H9 (cell line): ENCODE measurements at regions not wholly inside any gene's neighbourhood (a gene's known extent, or its start where the extent isn't known, plus 50 kb on each side); places are given as distances from the start of the nearest gene placed in this dataset.
A peak's percentile ranks its signal among the peaks of the same experiment; 100 is the strongest.

ENCODE experiments used
- DNase-seq: peaks from one replicate; pipeline ENCODE4 v3.0.0-alpha.2; 2017
- H2AFZ ChIP-seq: one replicate; pipeline ENCODE4 v1.6.1; 2013; ENCODE audit warnings: mild to moderate bottlenecking, low read length, control low read depth, moderate library complexity
- H2AK5ac ChIP-seq: 2 replicates; pipeline ENCODE4 v1.6.1; 2013; ENCODE audit warnings: low read length, control low read depth, mixed read lengths; ENCODE audit not compliant: insufficient read length
- H2BK120ac ChIP-seq: one replicate; pipeline ENCODE4 v1.6.1; 2013; ENCODE audit warnings: low read depth, mild to moderate bottlenecking, low read length, control low read depth, inconsistent platforms; ENCODE audit not compliant: poor library complexity, severe bottlenecking
- H2BK12ac ChIP-seq: 2 replicates; pipeline ENCODE4 v1.6.1; 2013; ENCODE audit warnings: low read length, control low read depth, mixed read lengths, low read depth; ENCODE audit not compliant: insufficient read length
- H2BK15ac ChIP-seq: 2 replicates; pipeline ENCODE4 v1.6.1; 2013; ENCODE audit warnings: low read depth, low read length, control low read depth
- H2BK20ac ChIP-seq: one replicate; pipeline ENCODE4 v1.6.1; 2013; ENCODE audit warnings: low read depth, mild to moderate bottlenecking, low read length, control low read depth, inconsistent platforms; ENCODE audit not compliant: poor library complexity, severe bottlenecking
- H2BK5ac ChIP-seq: 2 replicates; pipeline ENCODE4 v1.6.1; 2013; ENCODE audit warnings: low read length, control low read depth, mixed read lengths; ENCODE audit not compliant: insufficient read length
- H3K14ac ChIP-seq: 2 replicates; pipeline ENCODE4 v1.6.1; 2013; ENCODE audit warnings: low read length, control low read depth; ENCODE audit not compliant: insufficient read depth
- H3K18ac ChIP-seq: 2 replicates; pipeline ENCODE4 v1.6.1; 2013; ENCODE audit warnings: low read depth, mild to moderate bottlenecking, mixed read lengths, low read length, control low read depth; ENCODE audit not compliant: insufficient read length
- H3K23ac ChIP-seq: 2 replicates; pipeline ENCODE4 v1.6.1; 2013; ENCODE audit warnings: low read length, control low read depth, mixed read lengths, low read depth; ENCODE audit not compliant: insufficient read length
- H3K23me2 ChIP-seq: 2 replicates; pipeline ENCODE4 v1.6.1; 2013; ENCODE audit warnings: low read depth, mild to moderate bottlenecking, mixed read lengths, low read length, control low read depth; ENCODE audit not compliant: insufficient read length, poor library complexity, severe bottlenecking
- H3K27ac ChIP-seq: 2 replicates; pipeline ENCODE4 v1.5.1; 2013; ENCODE audit warnings: low read length, control low read depth, mixed read lengths, low read depth; ENCODE audit not compliant: insufficient read length
- H3K27me3 ChIP-seq: 2 replicates; pipeline ENCODE4 v1.6.1; 2013; ENCODE audit warnings: low read length, control low read depth, inconsistent platforms; ENCODE audit not compliant: insufficient read depth
- H3K4ac ChIP-seq: 2 replicates; pipeline ENCODE4 v1.6.1; 2013; ENCODE audit warnings: low read depth, mild to moderate bottlenecking, control low read depth, inconsistent platforms, low read length, moderate library complexity
- H3K4me1 ChIP-seq: 2 replicates; pipeline ENCODE4 v1.6.1; 2013; ENCODE audit warnings: low read length, control low read depth, inconsistent platforms; ENCODE audit not compliant: insufficient read depth
- H3K4me2 ChIP-seq: 2 replicates; pipeline ENCODE4 v1.6.1; 2013; ENCODE audit warnings: low read length, control low read depth, mixed read lengths; ENCODE audit not compliant: insufficient read length, insufficient read depth
- H3K56ac ChIP-seq: 2 replicates; pipeline ENCODE4 v1.6.1; 2013; ENCODE audit warnings: low read depth, mild to moderate bottlenecking, mixed read lengths, low read length, control low read depth; ENCODE audit not compliant: insufficient read length
- H3K79me1 ChIP-seq: 2 replicates; pipeline ENCODE4 v1.6.1; 2013; ENCODE audit warnings: low read depth, mild to moderate bottlenecking, moderate library complexity, low read length, control low read depth, inconsistent platforms; ENCODE audit not compliant: insufficient read depth, poor library complexity, severe bottlenecking
- H3K79me2 ChIP-seq: 2 replicates; pipeline ENCODE4 v1.6.1; 2013; ENCODE audit warnings: low read length, control low read depth, inconsistent platforms; ENCODE audit not compliant: insufficient read depth
- H3K9ac ChIP-seq: 2 replicates; pipeline ENCODE4 v1.6.1; 2013; ENCODE audit warnings: low read length, control low read depth, mixed read lengths; ENCODE audit not compliant: insufficient read length; ENCODE audit errors: extremely low read depth
- H3K9me3 ChIP-seq: one replicate; pipeline ENCODE4 v1.6.1; 2013; ENCODE audit warnings: low read depth, low read length, inconsistent platforms; ENCODE audit not compliant: control insufficient read depth
- H3T11ph ChIP-seq: one replicate; pipeline ENCODE4 v1.6.1; 2013; ENCODE audit warnings: mild to moderate bottlenecking, low read length, control low read depth, inconsistent platforms
- H4K20me1 ChIP-seq: one replicate; pipeline ENCODE4 v1.6.1; 2013; ENCODE audit not compliant: control insufficient read depth, insufficient read length, insufficient read depth
- H4K5ac ChIP-seq: 2 replicates; pipeline ENCODE4 v1.6.1; 2013; ENCODE audit warnings: low read depth, mild to moderate bottlenecking, mixed read lengths, low read length, control low read depth; ENCODE audit not compliant: insufficient read length
- H4K8ac ChIP-seq: replicated peaks from 2 replicates; pipeline ENCODE4 v1.6.1; 2013; ENCODE audit warnings: low read length, control low read depth, mixed read lengths, low read depth; ENCODE audit not compliant: insufficient read length
- H4K91ac ChIP-seq: 2 replicates; pipeline ENCODE4 v1.6.1; 2013; ENCODE audit warnings: low read depth, mild to moderate bottlenecking, moderate library complexity, mixed read lengths, low read length, control low read depth; ENCODE audit not compliant: insufficient read length
- H3K27ac Mint-ChIP-seq, 3 experiments: 2 replicates in 2 of 3; 3 replicates in 1 of 3; pipeline ENCODE4 v1.8.0; 2020 to 2021; ENCODE audit warnings: mixed read lengths in 3 of 3, mild to moderate bottlenecking in 1 of 3, moderate library complexity in 1 of 3
- H3K27me3 Mint-ChIP-seq: 2 replicates; pipeline ENCODE4 v1.8.0; 2021; ENCODE audit warnings: low read depth, mild to moderate bottlenecking, moderate library complexity, mixed read lengths
- H3K36me3 Mint-ChIP-seq, 3 experiments: 2 replicates in 2 of 3; 3 replicates in 1 of 3; pipeline ENCODE4 v1.8.0; 2020 to 2021; ENCODE audit warnings: low read depth in 3 of 3, mixed read lengths in 3 of 3; ENCODE audit not compliant: insufficient read depth in 1 of 3
- H3K4me1 Mint-ChIP-seq, 2 experiments: 2 replicates each; pipeline ENCODE4 v1.8.0; 2020; ENCODE audit warnings: mixed read lengths in 2 of 2
- H3K4me3 Mint-ChIP-seq, 2 experiments: 2 replicates in 1 of 2; 3 replicates in 1 of 2; pipeline ENCODE4 v1.8.0; 2020 to 2021; ENCODE audit warnings: mild to moderate bottlenecking in 2 of 2, mixed read lengths in 2 of 2, moderate library complexity in 1 of 2
- H3K9me3 Mint-ChIP-seq, 2 experiments: 2 replicates in 1 of 2; 3 replicates in 1 of 2; pipeline ENCODE4 v1.8.0; 2020; ENCODE audit warnings: mild to moderate bottlenecking in 2 of 2, mixed read lengths in 2 of 2, moderate library complexity in 1 of 2
- WGBS: extraction: QIAGEN DNeasy Blood & Tissue Kit; methylation state at CpG from one replicate; pipeline ENCODE4 v1.1.7; 2013; ENCODE audit warnings: missing lambda C conversion rate, low lambda C conversion rate, mixed read lengths; ENCODE audit not compliant: insufficient read length; ENCODE audit errors: extremely low coverage; 5-methylcytosine and 5-hydroxymethylcytosine counted together
- TF ChIP-seq, protein P1 (sequence below): fragments of 200-600 bp; sonication (generic); conservative IDR thresholded peaks from 3 replicates; pipeline ENCODE4 v1.8.0; 2021; ENCODE audit warnings: antibody characterized with exemption, mild to moderate bottlenecking

DNA sequence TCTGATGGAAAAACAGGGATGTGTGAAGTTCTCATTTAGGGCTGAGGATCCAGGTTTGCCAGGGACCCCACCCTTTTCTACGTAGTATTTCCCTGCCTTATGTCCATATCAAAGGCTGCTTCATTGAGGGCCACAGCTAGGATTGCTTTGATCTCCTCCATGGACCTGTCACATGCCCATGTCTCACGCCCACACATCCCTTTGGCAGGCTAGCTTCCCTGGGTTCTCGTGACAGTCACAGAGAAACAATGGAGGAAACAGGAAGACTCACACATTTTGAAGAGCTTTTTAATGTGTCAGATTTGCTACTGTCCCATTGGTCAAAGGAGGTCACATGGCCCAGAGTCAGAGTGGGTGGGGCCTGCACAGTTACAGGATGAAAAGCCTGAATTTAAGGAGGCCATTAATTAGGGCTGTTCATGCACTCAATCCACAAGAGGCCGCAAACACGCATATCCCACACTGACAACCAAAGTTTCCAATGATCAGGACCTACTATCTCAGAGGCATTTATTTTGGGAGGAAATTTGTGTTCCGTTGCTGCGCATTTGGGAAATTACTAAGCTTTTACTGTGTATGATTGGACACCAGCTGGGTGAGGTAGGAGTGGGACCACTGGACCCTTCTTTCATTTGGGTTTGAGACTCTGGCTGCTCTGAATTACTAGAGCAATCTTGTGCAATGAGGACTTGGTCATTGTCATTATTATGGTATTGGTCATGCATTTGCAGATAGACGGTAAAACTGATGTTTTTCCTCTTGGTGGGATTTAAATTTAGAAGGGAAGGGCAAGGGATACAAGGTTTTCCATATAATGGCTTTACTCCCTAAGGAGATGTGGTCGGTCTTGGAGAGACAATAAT, 266.2 kb downstream of the KTN1 start:
- no peak overlapping the region for H2BK15ac ChIP-seq
- H3T11ph ChIP-seq: no peak overlapping the region
- H3K9me3 ChIP-seq: no peaks in the 10 kb centered on the region
- no peaks in the 10 kb centered on the region for H3K23me2 ChIP-seq
- H3K27me3 ChIP-seq: no peaks in the 10 kb centered on the region
- Mint-ChIP-seq H3K9me3 (peaks cover 8 to 10% of the 10 kb centered on the region in 2 experiments; a peak in 3 of 5 replicates), H3K4me1 (no peaks in the 10 kb centered on the region), H3K4me3 (no peak overlapping the region), H3K36me3 (peaks cover 1 to 16% (median 4%) of the 10 kb centered on the region in 3 experiments; a peak in 4 of 7 replicates), H3K27ac (peak overlapping the region in 1 of 3 experiments; percentile 40; a peak in 1 of 7 replicates), H3K27me3 (peaks cover 2% of the 10 kb centered on the region; the same call in 1 of the 2 replicates)
- no peak overlapping the region for H3K4ac ChIP-seq
- H3K79me1 ChIP-seq: no peaks in the 10 kb centered on the region
- H3K4me1 ChIP-seq: no peaks in the 10 kb centered on the region
- no peak overlapping the region for H4K91ac ChIP-seq
- no peak overlapping the region for H2BK12ac ChIP-seq
- DNase-seq: no peak
- no peak overlapping the region for H2AK5ac ChIP-seq
- H3K18ac ChIP-seq: no peak overlapping the region
- no peak overlapping the region for H3K14ac ChIP-seq
- no peak overlapping the region for H2AFZ ChIP-seq
- no peak overlapping the region for H3K4me2 ChIP-seq
- WGBS: no CpG with 5 or more reads among the region's 9 CpGs
- H3K9ac ChIP-seq: no peak overlapping the region
- TF ChIP-seq, protein P1, sequence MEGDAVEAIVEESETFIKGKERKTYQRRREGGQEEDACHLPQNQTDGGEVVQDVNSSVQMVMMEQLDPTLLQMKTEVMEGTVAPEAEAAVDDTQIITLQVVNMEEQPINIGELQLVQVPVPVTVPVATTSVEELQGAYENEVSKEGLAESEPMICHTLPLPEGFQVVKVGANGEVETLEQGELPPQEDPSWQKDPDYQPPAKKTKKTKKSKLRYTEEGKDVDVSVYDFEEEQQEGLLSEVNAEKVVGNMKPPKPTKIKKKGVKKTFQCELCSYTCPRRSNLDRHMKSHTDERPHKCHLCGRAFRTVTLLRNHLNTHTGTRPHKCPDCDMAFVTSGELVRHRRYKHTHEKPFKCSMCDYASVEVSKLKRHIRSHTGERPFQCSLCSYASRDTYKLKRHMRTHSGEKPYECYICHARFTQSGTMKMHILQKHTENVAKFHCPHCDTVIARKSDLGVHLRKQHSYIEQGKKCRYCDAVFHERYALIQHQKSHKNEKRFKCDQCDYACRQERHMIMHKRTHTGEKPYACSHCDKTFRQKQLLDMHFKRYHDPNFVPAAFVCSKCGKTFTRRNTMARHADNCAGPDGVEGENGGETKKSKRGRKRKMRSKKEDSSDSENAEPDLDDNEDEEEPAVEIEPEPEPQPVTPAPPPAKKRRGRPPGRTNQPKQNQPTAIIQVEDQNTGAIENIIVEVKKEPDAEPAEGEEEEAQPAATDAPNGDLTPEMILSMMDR: no peak
- H3K56ac ChIP-seq: no peak overlapping the region
- no peak overlapping the region for H2BK120ac ChIP-seq
- H2BK5ac ChIP-seq: no peak overlapping the region
- H4K20me1 ChIP-seq: no peaks in the 10 kb centered on the region
- H2BK20ac ChIP-seq: no peak overlapping the region
- no peak overlapping the region for H4K5ac ChIP-seq
- H4K8ac ChIP-seq: no peak overlapping the region
- no peak overlapping the region for H3K23ac ChIP-seq
- no peaks in the 10 kb centered on the region for H3K79me2 ChIP-seq
- no peak overlapping the region for H3K27ac ChIP-seq
